ENCODE measurements at regions not wholly inside any gene's neighbourhood (a gene's known extent, or its start where the extent isn't known, plus 50 kb on each side); places are given as distances from the start of the nearest gene placed in this dataset.

DNA sequence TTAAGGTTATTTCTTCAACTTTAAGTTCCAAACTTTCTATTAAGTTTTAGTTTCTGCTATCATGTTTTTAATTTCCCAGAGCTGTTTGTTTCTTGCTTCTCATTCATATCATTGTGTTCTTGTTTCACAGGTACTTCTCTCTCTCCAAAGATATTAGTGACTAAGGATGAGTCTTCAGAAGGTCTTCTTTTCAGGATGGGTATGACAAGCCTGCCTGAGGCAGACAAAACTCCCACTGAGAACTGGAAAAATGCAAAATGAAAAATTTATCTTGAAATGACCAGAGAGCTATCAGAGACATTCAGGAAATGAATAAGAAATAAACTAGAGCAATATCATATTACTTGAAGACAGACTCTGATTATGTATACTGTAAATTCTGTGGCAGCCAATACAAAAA lies 110.8 kb upstream of the EGFR start:
- Histone ChIP-seq H3K4me1 (ENCODE audit: insufficient read depth, insufficient read length) (no peaks in the 10 kb centered on the region), H3K9ac (ENCODE audit: insufficient read length, low read depth) (no peak overlapping the region), H3K9me3 (ENCODE audit: insufficient read depth, low read length) (no peaks in the 10 kb centered on the region), H3K36me3 (ENCODE audit: insufficient read depth, insufficient read length, low read length) (no peaks in the 10 kb centered on the region), H3K4me3 (ENCODE audit: insufficient read length, low read depth) (no peak overlapping the region), H3K27me3 (ENCODE audit: insufficient read depth, insufficient read length) (no peaks in the 10 kb centered on the region)
- TF ChIP-seq ZNF274 (IDR thresholded peaks at IDR 0.05; ENCODE audit: low read depth, low read length), result no peak
- no peak for TF ChIP-seq YY1 (IDR thresholded peaks at IDR 0.05; ENCODE audit: insufficient read depth, insufficient read length)
- TF ChIP-seq SUZ12 (IDR thresholded peaks at IDR 0.05; ENCODE audit: extremely low read depth, insufficient read depth, insufficient read length), result no peak
- no peak for DNase-seq (ENCODE audit: low read depth, low spot score)

DNA sequence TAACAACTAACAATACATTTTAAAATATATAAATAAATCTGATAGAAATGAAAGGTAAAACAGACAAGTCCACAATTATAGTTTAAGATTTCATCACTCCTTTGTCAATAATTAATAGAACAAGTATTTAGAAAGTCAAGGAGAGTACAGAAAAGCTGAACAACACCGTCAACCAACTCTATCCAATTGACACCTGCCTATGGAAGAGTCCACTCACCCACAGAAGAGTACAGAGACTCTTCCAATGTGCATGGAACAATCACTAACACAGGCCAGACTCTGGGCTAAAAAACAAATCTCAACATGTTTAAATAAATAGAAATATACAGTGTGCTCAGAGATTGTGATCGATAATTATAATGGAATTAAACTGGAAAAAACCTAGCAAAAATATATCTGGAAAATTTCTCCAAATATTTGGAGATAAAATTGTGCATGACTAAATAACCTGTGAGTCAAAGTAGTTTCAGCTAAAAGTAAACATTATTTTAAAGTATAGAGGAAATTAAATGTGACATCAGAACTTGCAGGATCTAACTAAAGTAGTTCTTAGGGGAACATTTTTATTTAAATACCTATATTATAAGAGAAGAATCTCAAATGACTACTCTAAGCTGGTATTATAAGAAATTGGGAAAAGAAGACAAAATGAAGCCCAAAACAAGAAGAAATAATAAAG lies 109.9 kb upstream of the EGFR start:
- no peaks in the 10 kb centered on the region for H3K27me3 ChIP-seq (ENCODE audit: insufficient read depth, insufficient read length)
- H3K9ac ChIP-seq (ENCODE audit: insufficient read length, low read depth), result no peak overlapping the region
- no peak for DNase-seq (ENCODE audit: low read depth, low spot score)
- TF ChIP-seq ZNF274 (IDR thresholded peaks at IDR 0.05; ENCODE audit: low read depth, low read length), result no peak
- no peak for TF ChIP-seq YY1 (IDR thresholded peaks at IDR 0.05; ENCODE audit: insufficient read depth, insufficient read length)
- TF ChIP-seq SUZ12 (IDR thresholded peaks at IDR 0.05; ENCODE audit: extremely low read depth, insufficient read depth, insufficient read length), result no peak
- H3K9me3 ChIP-seq (ENCODE audit: insufficient read depth, low read length), result no peaks in the 10 kb centered on the region
- H3K36me3 ChIP-seq (ENCODE audit: insufficient read depth, insufficient read length, low read length), result no peaks in the 10 kb centered on the region
- no peaks in the 10 kb centered on the region for H3K4me1 ChIP-seq (ENCODE audit: insufficient read depth, insufficient read length)
- H3K4me3 ChIP-seq (ENCODE audit: insufficient read length, low read depth), result no peak overlapping the region

DNA sequence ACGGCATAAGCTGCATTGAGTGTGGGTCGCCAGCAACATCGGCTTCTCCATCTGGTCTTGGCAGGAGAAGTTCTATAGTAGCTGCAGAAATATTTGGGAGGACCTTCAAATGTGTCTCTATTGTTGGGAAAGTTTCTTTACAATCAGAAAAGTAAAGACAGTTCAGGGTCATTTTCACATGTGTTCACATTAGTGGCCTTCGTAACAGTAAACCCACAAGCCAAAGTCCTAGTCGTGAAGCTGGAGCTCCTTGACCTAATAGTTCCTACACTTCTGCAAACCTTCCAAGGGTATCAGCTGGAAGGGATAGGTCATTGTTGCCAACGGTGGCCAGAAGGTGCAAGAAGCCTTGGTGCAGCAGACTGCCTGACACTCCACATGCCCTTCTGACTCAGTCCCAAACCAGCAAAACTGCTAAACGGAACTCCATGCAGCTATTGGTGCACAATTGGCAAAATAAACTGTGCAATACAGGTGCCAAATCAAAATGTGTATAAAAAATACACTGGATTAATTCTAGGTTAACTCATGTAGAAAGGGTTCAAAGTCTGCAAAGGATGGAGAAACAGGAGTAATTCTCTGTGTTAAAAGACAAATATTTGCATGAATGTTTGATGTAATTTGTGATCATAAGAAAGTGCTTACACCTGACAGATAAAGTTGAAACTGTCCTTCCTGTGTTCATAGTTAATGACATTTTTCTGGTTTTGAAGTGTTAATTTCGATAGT lies 102.8 kb upstream of the EGFR start:
- Histone ChIP-seq H3K9ac (ENCODE audit: insufficient read length, low read depth) (no peak overlapping the region), H3K4me1 (ENCODE audit: insufficient read depth, insufficient read length) (no peaks in the 10 kb centered on the region), H3K9me3 (ENCODE audit: insufficient read depth, low read length) (no peaks in the 10 kb centered on the region), H3K27me3 (ENCODE audit: insufficient read depth, insufficient read length) (no peaks in the 10 kb centered on the region), H3K4me3 (ENCODE audit: insufficient read length, low read depth) (no peak overlapping the region), H3K36me3 (ENCODE audit: insufficient read depth, insufficient read length, low read length) (no peaks in the 10 kb centered on the region)
- no peak for TF ChIP-seq SUZ12 (IDR thresholded peaks at IDR 0.05; ENCODE audit: extremely low read depth, insufficient read depth, insufficient read length)
- no peak for TF ChIP-seq ZNF274 (IDR thresholded peaks at IDR 0.05; ENCODE audit: low read depth, low read length)
- TF ChIP-seq YY1 (IDR thresholded peaks at IDR 0.05; ENCODE audit: insufficient read depth, insufficient read length), result no peak
- DNase-seq (ENCODE audit: low read depth, low spot score), result no peak

DNA sequence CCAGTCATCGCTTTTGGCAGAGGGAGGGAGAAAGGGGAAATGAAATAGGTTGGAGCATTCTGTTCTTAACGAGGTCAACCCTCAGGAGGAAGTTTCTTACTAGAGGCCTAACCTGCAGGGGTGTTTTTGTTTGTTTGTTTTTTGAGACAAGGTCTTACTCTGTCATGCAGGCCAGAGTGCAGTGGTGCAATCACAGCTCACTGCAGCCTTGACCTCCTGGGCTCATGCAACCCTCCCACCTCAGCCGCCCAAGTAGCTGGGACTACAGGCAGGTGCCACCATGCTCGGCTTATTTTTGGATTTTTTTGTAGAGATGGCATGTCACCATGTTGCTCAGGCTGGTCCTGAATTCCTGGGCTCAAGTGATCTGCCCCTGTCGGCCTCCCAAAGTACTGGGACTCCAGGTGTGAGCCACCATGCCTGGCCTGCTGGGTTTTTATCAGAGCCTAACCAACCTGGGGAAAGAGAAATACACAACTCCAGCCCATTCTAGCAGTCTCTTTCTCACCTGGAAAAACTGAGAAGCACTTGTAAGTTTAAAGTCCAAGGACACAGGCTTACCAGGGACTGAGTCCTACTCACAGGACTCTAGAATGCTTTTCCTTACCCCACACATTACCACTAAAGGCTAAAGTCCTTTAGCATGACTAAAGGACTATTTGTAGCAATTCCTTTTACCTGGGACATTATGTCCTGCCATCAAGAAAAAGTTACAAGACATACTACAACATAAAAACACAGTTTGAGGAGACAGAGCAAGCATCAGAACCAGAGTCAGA lies 101.0 kb upstream of the EGFR start:
- no peak overlapping the region for H3K9ac ChIP-seq (ENCODE audit: insufficient read length, low read depth)
- H3K27me3 ChIP-seq (ENCODE audit: insufficient read depth, insufficient read length), result no peaks in the 10 kb centered on the region
- TF ChIP-seq YY1 (IDR thresholded peaks at IDR 0.05; ENCODE audit: insufficient read depth, insufficient read length), result no peak
- TF ChIP-seq SUZ12 (IDR thresholded peaks at IDR 0.05; ENCODE audit: extremely low read depth, insufficient read depth, insufficient read length), result no peak
- TF ChIP-seq ZNF274 (IDR thresholded peaks at IDR 0.05; ENCODE audit: low read depth, low read length), result no peak
- H3K4me3 ChIP-seq (ENCODE audit: insufficient read length, low read depth), result no peak overlapping the region
- DNase-seq (ENCODE audit: low read depth, low spot score), result no peak
- H3K4me1 ChIP-seq (ENCODE audit: insufficient read depth, insufficient read length), result no peaks in the 10 kb centered on the region
- H3K9me3 ChIP-seq (ENCODE audit: insufficient read depth, low read length), result no peaks in the 10 kb centered on the region
- no peaks in the 10 kb centered on the region for H3K36me3 ChIP-seq (ENCODE audit: insufficient read depth, insufficient read length, low read length)

DNA sequence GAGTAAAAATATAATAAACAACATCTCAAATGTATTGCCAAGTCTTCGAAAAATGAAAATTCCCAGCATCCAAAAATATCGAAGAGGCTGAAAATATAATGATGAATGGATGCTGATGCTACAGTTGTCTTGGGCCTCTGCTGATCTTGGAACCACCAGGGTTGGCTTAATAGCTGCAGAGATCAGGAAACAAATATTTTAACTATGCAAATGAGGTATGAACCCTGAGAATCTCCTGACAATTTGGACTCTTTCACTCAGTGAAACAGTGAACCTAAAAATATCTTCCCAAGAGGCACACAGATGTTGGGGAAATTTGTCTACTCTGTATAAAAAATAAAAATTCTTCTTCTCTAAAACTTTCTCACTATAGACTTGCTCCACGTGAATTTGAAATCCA lies 97.7 kb upstream of the EGFR start:
- no peak for TF ChIP-seq ZNF274 (IDR thresholded peaks at IDR 0.05; ENCODE audit: low read depth, low read length)
- TF ChIP-seq SUZ12 (IDR thresholded peaks at IDR 0.05; ENCODE audit: extremely low read depth, insufficient read depth, insufficient read length), result no peak
- TF ChIP-seq YY1 (IDR thresholded peaks at IDR 0.05; ENCODE audit: insufficient read depth, insufficient read length), result no peak
- H3K4me1 ChIP-seq (ENCODE audit: insufficient read depth, insufficient read length), result no peaks in the 10 kb centered on the region
- no peak for DNase-seq (ENCODE audit: low read depth, low spot score)

DNA sequence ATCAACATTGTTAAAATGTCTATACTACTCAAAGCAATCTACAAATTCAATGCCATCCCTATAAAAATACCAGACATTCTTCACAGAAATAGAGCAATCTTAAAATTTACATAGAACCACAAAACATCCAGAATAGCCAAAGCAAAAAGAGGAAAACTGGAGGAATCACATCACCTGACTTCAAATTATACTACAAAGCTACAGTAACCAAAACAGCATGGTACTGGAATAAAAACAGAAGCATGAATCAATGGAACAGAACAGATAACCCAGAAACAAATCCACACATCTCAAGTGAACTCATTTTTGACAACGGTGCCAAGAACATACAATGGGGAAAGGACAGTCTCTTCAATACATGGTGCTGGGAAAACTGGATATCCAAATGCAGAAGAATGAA lies 87.3 kb upstream of the EGFR start:
- Histone ChIP-seq H3K36me3 (ENCODE audit: insufficient read depth, insufficient read length, low read length) (no peaks in the 10 kb centered on the region), H3K9ac (ENCODE audit: insufficient read length, low read depth) (no peak overlapping the region), H3K27me3 (ENCODE audit: insufficient read depth, insufficient read length) (peaks cover 11% of the 10 kb centered on the region), H3K4me3 (ENCODE audit: insufficient read length, low read depth) (no peak overlapping the region), H3K9me3 (ENCODE audit: insufficient read depth, low read length) (0 out of 2 replicates have a peak, but pooled peaks cover 5% of the 10 kb centered on the region), H3K4me1 (ENCODE audit: insufficient read depth, insufficient read length) (peaks cover 3% of the 10 kb centered on the region)
- no peak for TF ChIP-seq SUZ12 (IDR thresholded peaks at IDR 0.05; ENCODE audit: extremely low read depth, insufficient read depth, insufficient read length)
- no peak for TF ChIP-seq YY1 (IDR thresholded peaks at IDR 0.05; ENCODE audit: insufficient read depth, insufficient read length)
- TF ChIP-seq ZNF274 (IDR thresholded peaks at IDR 0.05; ENCODE audit: low read depth, low read length), result no peak
- no peak for DNase-seq (ENCODE audit: low read depth, low spot score)

More for the DNA sequence above, 97.7 kb upstream of the EGFR start:
- Histone ChIP-seq H3K9ac (ENCODE audit: insufficient read length, low read depth) (no peak overlapping the region), H3K4me3 (ENCODE audit: insufficient read length, low read depth) (no peak overlapping the region), H3K36me3 (ENCODE audit: insufficient read depth, insufficient read length, low read length) (no peaks in the 10 kb centered on the region), H3K27me3 (ENCODE audit: insufficient read depth, insufficient read length) (peaks cover 4% of the 10 kb centered on the region), H3K9me3 (ENCODE audit: insufficient read depth, low read length) (no peaks in the 10 kb centered on the region)
